Parathyroid adenoma (tissue), 2 donors: ENCODE measurements at regions not wholly inside any gene's neighbourhood (a gene's known extent, or its start where the extent isn't known, plus 50 kb on each side); places are given as distances from the start of the nearest gene placed in this dataset.

ENCODE experiments used
- H2AFZ ChIP-seq: fragments of 300-600 bp; sonication (generic); one replicate; pipeline ENCODE4 v1.7.0; 2017; ENCODE audit warnings: antibody characterized with exemption, mild to moderate bottlenecking
- H3K27ac ChIP-seq: fragments of 300-600 bp; sonication (generic); one replicate; pipeline ENCODE4 v1.7.0; 2017
- H3K27me3 ChIP-seq: fragments of 300-600 bp; sonication (generic); one replicate; pipeline ENCODE4 v1.7.0; 2017; ENCODE audit warnings: low read length; ENCODE audit not compliant: control insufficient read depth, insufficient read depth
- H3K36me3 ChIP-seq: fragments of 300-600 bp; sonication (generic); one replicate; pipeline ENCODE4 v1.7.0; 2017; ENCODE audit warnings: low read length; ENCODE audit not compliant: control insufficient read depth, insufficient read depth
- H3K4me1 ChIP-seq: fragments of 300-600 bp; sonication (generic); one replicate; pipeline ENCODE4 v1.7.0; 2017; ENCODE audit warnings: control low read depth
- H3K4me2 ChIP-seq: fragments of 300-600 bp; sonication (generic); one replicate; pipeline ENCODE4 v1.7.0; 2017; ENCODE audit warnings: low read length
- H3K4me3 ChIP-seq: fragments of 300-600 bp; sonication (generic); one replicate; pipeline ENCODE4 v1.7.0; 2017; ENCODE audit warnings: low read depth, low read length
- H3K79me2 ChIP-seq: fragments of 300-600 bp; sonication (generic); one replicate; pipeline ENCODE4 v1.7.0; 2017; ENCODE audit warnings: control low read depth
- H3K9ac ChIP-seq: fragments of 300-600 bp; sonication (generic); one replicate; pipeline ENCODE4 v1.7.0; 2017; ENCODE audit warnings: mild to moderate bottlenecking
- H3K9me3 ChIP-seq: fragments of 300-600 bp; sonication (generic); one replicate; pipeline ENCODE4 v1.7.0; 2017; ENCODE audit warnings: low read length; ENCODE audit not compliant: control insufficient read depth
- CTCF ChIP-seq: fragments of 300-600 bp; sonication (generic); IDR thresholded peaks from one replicate; pipeline ENCODE4 v1.7.0; 2017; ENCODE audit warnings: antibody characterized with exemption, mild to moderate bottlenecking
- donor health status: primary hyperparathyroidism.

- no peak for TF ChIP-seq CTCF
- Histone ChIP-seq H2AFZ (no peak overlapping the region), H3K27ac (no peak overlapping the region), H3K79me2 (no peaks in the 10 kb centered on the region), H3K4me3 (no peak overlapping the region), H3K36me3 (no peaks in the 10 kb centered on the region), H3K27me3 (no peaks in the 10 kb centered on the region), H3K9ac (no peak overlapping the region), H3K9me3 (no peaks in the 10 kb centered on the region), H3K4me1 (no peaks in the 10 kb centered on the region), H3K4me2 (no peak overlapping the region)
Observed at GRCh38 chr14:86491743-86492142, 961.8 kb downstream of the FLRT2 start.

DNA sequence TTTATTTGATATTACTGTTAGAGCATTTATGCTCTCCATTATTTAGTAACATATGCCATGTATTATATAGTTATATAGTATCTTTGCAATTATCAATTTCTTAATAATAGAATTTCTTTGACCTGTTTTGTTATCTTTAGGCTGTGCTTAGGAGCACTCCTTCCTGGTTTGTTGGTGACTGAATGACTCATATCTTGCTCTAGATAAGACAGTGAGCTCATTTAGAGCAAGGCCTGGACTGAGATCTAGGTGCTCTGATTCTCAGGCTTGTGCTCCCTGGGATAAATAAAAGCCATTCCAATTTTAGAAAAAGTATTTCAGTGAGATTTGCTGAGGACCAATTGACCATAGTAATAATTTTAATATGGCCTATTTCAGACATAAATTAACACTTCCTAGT, 951.2 kb downstream of the FLRT2 start:
- Histone ChIP-seq H3K79me2 (no peaks in the 10 kb centered on the region), H3K9me3 (no peaks in the 10 kb centered on the region)

DNA sequence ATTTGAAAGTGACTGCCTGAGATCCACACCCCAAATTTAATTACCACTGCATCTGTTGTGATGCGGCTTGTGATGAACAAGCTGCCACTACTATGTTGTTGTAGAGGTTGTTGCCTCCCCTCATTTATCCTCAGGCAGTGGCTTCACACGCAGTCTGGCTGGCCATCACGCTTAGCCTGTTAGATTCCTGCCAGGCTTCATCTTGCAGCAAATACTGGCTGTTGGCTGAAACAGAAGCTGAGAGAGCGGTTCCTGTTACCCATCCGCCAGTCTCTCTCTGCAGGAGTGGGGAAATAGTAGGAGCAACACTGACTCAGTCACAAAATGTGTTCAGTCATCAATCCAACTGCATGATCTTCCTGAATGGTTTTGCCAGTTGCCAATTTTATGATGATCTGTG, 934.4 kb downstream of the FLRT2 start:
- no peak overlapping the region for H3K4me3 ChIP-seq
- H3K36me3 ChIP-seq, result no peaks in the 10 kb centered on the region
- H2AFZ ChIP-seq, result no peak overlapping the region
- H3K9ac ChIP-seq, result no peak overlapping the region
- H3K27me3 ChIP-seq, result no peaks in the 10 kb centered on the region
- no peaks in the 10 kb centered on the region for H3K9me3 ChIP-seq
- H3K27ac ChIP-seq, result no peak overlapping the region
- H3K79me2 ChIP-seq, result no peaks in the 10 kb centered on the region
- no peak for TF ChIP-seq CTCF
- no peaks in the 10 kb centered on the region for H3K4me1 ChIP-seq
- no peak overlapping the region for H3K4me2 ChIP-seq

More for the DNA sequence above, 951.2 kb downstream of the FLRT2 start:
- Histone ChIP-seq H3K27ac (no peak overlapping the region), H3K36me3 (no peaks in the 10 kb centered on the region), H3K4me2 (no peak overlapping the region), H2AFZ (no peak overlapping the region), H3K4me3 (no peak overlapping the region), H3K4me1 (no peaks in the 10 kb centered on the region), H3K27me3 (no peaks in the 10 kb centered on the region), H3K9ac (no peak overlapping the region)
- TF ChIP-seq CTCF, result no peak

DNA sequence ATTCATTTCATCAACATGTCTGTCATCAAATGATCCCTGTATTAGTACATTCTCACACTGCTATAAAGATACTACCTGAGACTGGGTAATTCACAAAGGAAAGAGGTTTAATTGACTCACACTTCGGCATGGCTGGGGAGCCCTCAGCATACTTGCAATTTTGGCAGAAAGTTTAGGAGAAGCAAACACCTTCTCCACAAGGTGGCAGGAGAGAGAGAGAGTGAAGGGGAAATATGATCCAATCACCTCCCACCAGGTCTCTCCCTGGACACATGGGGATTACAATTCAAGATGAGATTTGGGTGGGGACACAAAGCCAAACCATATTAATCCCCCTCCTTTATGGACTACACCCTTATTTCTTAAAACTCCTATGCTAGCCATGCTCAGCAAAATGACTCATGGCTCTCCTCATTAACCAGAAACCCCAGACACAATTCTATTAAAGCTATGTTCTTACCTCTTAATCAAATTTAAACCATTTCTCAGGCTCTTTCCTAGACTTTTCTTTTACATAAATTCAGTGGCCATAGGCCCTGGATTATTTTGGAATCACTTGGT, 932.3 kb downstream of the FLRT2 start:
- H3K9ac ChIP-seq, result no peak overlapping the region
- no peak for TF ChIP-seq CTCF
- H3K27ac ChIP-seq, result no peak overlapping the region
- H3K9me3 ChIP-seq, result no peaks in the 10 kb centered on the region
- no peaks in the 10 kb centered on the region for H3K36me3 ChIP-seq
- no peaks in the 10 kb centered on the region for H3K79me2 ChIP-seq
- H2AFZ ChIP-seq, result no peak overlapping the region
- H3K4me1 ChIP-seq, result no peaks in the 10 kb centered on the region
- no peak overlapping the region for H3K4me2 ChIP-seq
- H3K27me3 ChIP-seq, result no peaks in the 10 kb centered on the region
- no peak overlapping the region for H3K4me3 ChIP-seq

DNA sequence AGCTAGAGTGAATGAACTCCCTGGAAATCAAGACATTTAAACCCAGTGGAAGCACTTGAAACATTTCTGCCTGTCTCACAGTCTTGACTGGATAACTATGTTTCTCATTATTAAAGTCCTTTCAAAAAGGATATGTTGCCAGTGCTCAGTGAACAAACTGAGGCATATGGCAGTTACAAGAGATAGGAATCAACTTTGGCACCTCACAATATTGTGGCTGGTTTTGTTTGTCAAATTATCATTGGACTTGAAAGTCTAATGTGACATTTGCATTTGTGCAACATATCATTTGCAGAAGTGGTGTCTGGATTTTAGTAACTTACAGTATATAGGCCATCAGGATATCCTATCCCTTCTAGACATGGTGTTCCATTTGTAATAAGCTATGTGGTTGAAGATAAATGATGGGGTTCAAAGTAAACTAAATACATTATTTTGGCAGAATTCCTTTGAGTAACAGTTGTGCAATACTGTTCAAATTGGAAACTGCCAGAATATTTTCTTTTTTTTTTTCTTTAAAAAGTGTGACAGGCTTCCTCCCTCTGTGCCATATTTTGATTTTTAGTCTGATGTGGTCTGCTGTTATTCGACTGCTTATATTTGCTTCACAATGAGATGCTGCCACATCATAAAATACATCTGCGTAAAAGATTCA, 927.7 kb downstream of the FLRT2 start:
- Histone ChIP-seq H3K4me1 (no peaks in the 10 kb centered on the region), H3K27ac (no peak overlapping the region), H2AFZ (no peak overlapping the region), H3K79me2 (no peaks in the 10 kb centered on the region), H3K9ac (no peak overlapping the region), H3K9me3 (no peaks in the 10 kb centered on the region), H3K4me2 (no peak overlapping the region), H3K4me3 (no peak overlapping the region), H3K27me3 (no peaks in the 10 kb centered on the region), H3K36me3 (no peaks in the 10 kb centered on the region)
- no peak for TF ChIP-seq CTCF
